ENCODE measurements at regions not wholly inside any gene's neighbourhood (a gene's known extent, or its start where the extent isn't known, plus 50 kb on each side); places are given as distances from the start of the nearest gene placed in this dataset.

GRCh38 chr3:19093084-19093483 is 55.2 kb upstream of the KCNH8 start:
- ChIA-PET CTCF (no interaction called here), POLR2A (no interaction called here)
- no peak overlapping the region for H3K4me3 ChIP-seq (ENCODE audit: low read depth, low read length)
- no peak for DNase-seq (ENCODE audit: low read depth, low spot score)
- no peak for TF ChIP-seq CTCF (IDR thresholded peaks at IDR 0.05; ENCODE audit: insufficient read depth, low read length, missing control alignments)

- no peak for DNase-seq (ENCODE audit: low read depth, low spot score)
- POLR2A ChIA-PET = no interaction called here
- TF ChIP-seq CTCF (IDR thresholded peaks at IDR 0.05; ENCODE audit: insufficient read depth, low read length, missing control alignments) = no peak
- CTCF ChIA-PET = no interaction called here
- H3K4me3 ChIP-seq (ENCODE audit: low read depth, low read length) = no peak overlapping the region
Measured at GRCh38 chr3:19077388-19077787, 70.9 kb upstream of the KCNH8 start.

GRCh38 chr3:19075037-19075436 is 73.3 kb upstream of the KCNH8 start:
- CTCF ChIA-PET = no interaction called here

GRCh38 chr3:19074257-19074900 is 73.9 kb upstream of the KCNH8 start:
- no peak overlapping the region for H3K4me3 ChIP-seq (ENCODE audit: low read depth, low read length)
- ChIA-PET CTCF (no interaction called here), POLR2A (no interaction called here)
- TF ChIP-seq CTCF (IDR thresholded peaks at IDR 0.05; ENCODE audit: insufficient read depth, low read length, missing control alignments) = no peak
- DNase-seq (ENCODE audit: low read depth, low spot score) = no peak

More at GRCh38 chr3:19075037-19075436, 73.3 kb upstream of the KCNH8 start:
- H3K4me3 ChIP-seq (ENCODE audit: low read depth, low read length) = no peak overlapping the region
- no peak for DNase-seq (ENCODE audit: low read depth, low spot score)
- POLR2A ChIA-PET = no interaction called here
- TF ChIP-seq CTCF (IDR thresholded peaks at IDR 0.05; ENCODE audit: insufficient read depth, low read length, missing control alignments) = no peak

- POLR2A ChIA-PET = no interaction called here
- no peak for TF ChIP-seq CTCF (IDR thresholded peaks at IDR 0.05; ENCODE audit: insufficient read depth, low read length, missing control alignments)
- CTCF ChIA-PET = no interaction called here
Measured at GRCh38 chr3:19073341-19074105, 74.8 kb upstream of the KCNH8 start.

GRCh38 chr3:19070325-19070724 is 78.0 kb upstream of the KCNH8 start:
- no peak overlapping the region for H3K4me3 ChIP-seq (ENCODE audit: low read depth, low read length)
- no peak for TF ChIP-seq CTCF (IDR thresholded peaks at IDR 0.05; ENCODE audit: insufficient read depth, low read length, missing control alignments)
- POLR2A ChIA-PET = no interaction called here
- no peak for DNase-seq (ENCODE audit: low read depth, low spot score)
- CTCF ChIA-PET = no interaction called here

More at GRCh38 chr3:19073341-19074105, 74.8 kb upstream of the KCNH8 start:
- no peak overlapping the region for H3K4me3 ChIP-seq (ENCODE audit: low read depth, low read length)
- DNase-seq (ENCODE audit: low read depth, low spot score) = no peak

Measured in AG04449 (cell line).